OCI-LY1 (cell line): ENCODE measurements at regions not wholly inside any gene's neighbourhood (a gene's known extent, or its start where the extent isn't known, plus 50 kb on each side); places are given as distances from the start of the nearest gene placed in this dataset.
"Not testable (repeated sequence)": the region's sequence is repeated elsewhere in the genome, so short reads cannot be mapped to it uniquely, and the experiment has no call there.

Source experiments
- CTCF ChIP-seq: fragments of 200-600 bp; sonication (generic), shearing (Covaris generic); IDR thresholded peaks from 2 replicates; pipeline ENCODE4 v1.5.1; 2017; ENCODE audit warnings: mild to moderate bottlenecking, antibody characterized with exemption, low read length, moderate library complexity, mixed read lengths
- EZH2 ChIP-seq: fragments of 200-600 bp; sonication (generic), shearing (Covaris generic); IDR thresholded peaks from 2 replicates; pipeline ENCODE4 v1.8.0; 2017; ENCODE audit warnings: borderline replicate concordance, mixed run types, mild to moderate bottlenecking, antibody characterized with exemption, low read length, moderate library complexity, mixed read lengths

- TF ChIP-seq CTCF, EZH2: not testable (repeated sequence)
Observed at GRCh38 chr1:238601604-238602003, 710.9 kb upstream of the ZP4 start.
